Fibroblast of mammary gland (primary cell): ENCODE measurements at regions not wholly inside any gene's neighbourhood (a gene's known extent, or its start where the extent isn't known, plus 50 kb on each side); places are given as distances from the start of the nearest gene placed in this dataset.

Experiments
- DNase-seq: peaks from one replicate; pipeline ENCODE4 v3.0.0-alpha.2; 2010; ENCODE audit warnings: low read depth
- H3K4me3 ChIP-seq: 2 replicates; pipeline ENCODE4 v1.5.1; 2011; ENCODE audit warnings: low read depth, mild to moderate bottlenecking, low read length, moderate library complexity; ENCODE audit not compliant: control insufficient read depth
- CTCF ChIP-seq: conservative IDR thresholded peaks from 2 replicates; pipeline ENCODE4 v1.5.1; 2011; ENCODE audit warnings: low read depth, low read length, inconsistent platforms; ENCODE audit not compliant: control insufficient read depth, insufficient read depth

GRCh38 chr3:21801631-21802030, 50.6 kb upstream of the ZNF385D start:
- no peak for TF ChIP-seq CTCF
- DNase-seq = no peak

DNA sequence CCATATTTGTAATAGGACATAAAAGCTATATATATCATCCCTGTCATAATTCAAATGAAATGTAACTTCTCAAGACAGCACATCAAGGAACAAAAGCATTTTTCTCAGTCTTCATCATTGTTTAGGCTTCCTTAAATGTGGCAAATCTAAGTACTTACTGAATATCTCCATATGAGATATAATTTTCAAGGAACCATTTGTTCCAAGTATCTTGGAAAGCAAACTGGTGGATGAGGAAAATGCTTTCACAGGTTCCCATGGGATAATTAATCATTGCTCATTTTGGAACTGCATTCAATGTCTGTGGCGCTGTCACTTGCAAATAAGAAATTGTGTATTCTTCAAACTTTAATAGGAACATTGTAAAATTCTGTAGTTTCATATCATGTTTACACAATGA, 52.6 kb upstream of the ZNF385D start:
- TF ChIP-seq CTCF = no peak
- DNase-seq = peak; percentile 21
- H3K4me3 ChIP-seq = no peak overlapping the region

More at GRCh38 chr3:21801631-21802030, 50.6 kb upstream of the ZNF385D start:
- no peak overlapping the region for H3K4me3 ChIP-seq

GRCh38 chr3:21804330-21804729, 53.3 kb upstream of the ZNF385D start:
- no peak overlapping the region for H3K4me3 ChIP-seq
- DNase-seq = peak; percentile 3
- no peak for TF ChIP-seq CTCF

- no peak overlapping the region for H3K4me3 ChIP-seq
- no peak for DNase-seq
- no peak for TF ChIP-seq CTCF
Observed at GRCh38 chr3:21806733-21807132, 55.7 kb upstream of the ZNF385D start.

DNA sequence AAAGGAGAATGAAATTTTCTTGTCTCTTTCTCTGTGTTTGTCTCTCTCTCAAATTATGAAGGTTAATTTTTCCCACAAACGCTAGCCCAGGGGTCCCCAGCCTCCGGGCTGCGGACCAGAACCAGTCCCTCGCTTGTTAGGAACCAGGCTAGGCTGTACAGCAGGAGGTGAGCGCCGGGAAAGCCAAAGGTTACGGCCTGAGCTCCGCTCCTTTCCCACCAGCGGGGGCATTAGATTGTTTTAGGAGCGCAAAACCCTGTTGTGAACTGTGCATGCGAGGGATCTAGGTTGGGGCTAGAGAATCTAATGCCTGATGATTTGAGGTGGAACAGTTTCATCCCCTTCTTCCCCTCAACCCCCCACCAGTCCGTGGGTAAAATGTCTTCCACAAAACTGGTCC, 74.7 kb upstream of the ZNF385D start:
- no peak overlapping the region for H3K4me3 ChIP-seq
- no peak for DNase-seq
- no peak for TF ChIP-seq CTCF

DNA sequence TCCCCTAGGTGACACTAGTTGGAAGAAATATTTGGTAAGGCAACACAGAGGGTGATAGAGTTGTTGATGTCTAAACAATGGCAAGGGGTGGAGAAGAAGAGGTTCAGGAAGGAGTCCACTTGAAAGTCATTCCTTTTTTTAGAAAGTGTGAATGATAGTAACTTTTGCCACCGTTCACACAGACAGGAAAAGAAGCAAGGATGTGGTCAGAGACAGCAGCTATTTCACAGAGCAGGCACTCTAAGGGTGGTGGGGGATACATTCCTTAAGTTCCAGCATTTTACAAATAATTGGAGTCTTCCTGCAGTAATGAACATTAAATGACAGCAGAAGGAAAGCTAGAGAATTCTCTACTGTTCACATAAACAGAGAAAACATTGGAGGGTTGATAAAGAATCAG, 75.4 kb upstream of the ZNF385D start:
- no peak overlapping the region for H3K4me3 ChIP-seq
- no peak for DNase-seq
- no peak for TF ChIP-seq CTCF

DNA sequence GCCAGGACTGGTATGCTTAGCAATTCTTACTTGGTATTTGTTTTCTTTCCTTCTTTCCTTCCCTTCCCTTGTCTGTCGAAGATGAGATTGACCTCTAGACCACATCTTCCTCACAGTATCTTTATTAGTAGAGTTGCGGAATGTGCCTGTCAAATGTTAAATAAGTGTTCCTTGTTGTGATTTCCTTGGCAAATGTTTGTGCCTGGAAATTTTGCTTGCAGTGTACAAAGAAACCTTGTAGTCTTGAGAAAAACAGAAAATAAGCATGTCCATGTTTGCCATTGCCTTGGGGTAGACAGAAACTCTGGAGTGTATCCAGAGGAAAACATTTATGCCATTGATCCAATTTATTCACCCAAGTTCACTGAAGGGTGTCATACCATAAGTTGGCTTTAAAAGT, 79.5 kb upstream of the ZNF385D start:
- DNase-seq = no peak
- TF ChIP-seq CTCF = no peak
- H3K4me3 ChIP-seq = no peak overlapping the region
